Adrenal gland (tissue), 9 donors: ENCODE measurements at regions not wholly inside any gene's neighbourhood (a gene's known extent, or its start where the extent isn't known, plus 50 kb on each side); places are given as distances from the start of the nearest gene placed in this dataset.

Experiments used
- DNase-seq, 7 donors: peaks; one replicate each; pipeline ENCODE4 v3.0.0-alpha.2; 2019 to 2020
- H3K27ac ChIP-seq, 5 donors: fragments of 200-600 bp; sonication (generic) in 4 of 5; 1 replicate in 3 of 5; 2 replicates in 2 of 5; pipeline versions ENCODE4 v1.5.1 to v1.8.0; 2016 to 2020; ENCODE audit warnings: mild to moderate bottlenecking in 1 of 5
- H3K27me3 ChIP-seq: fragments of 200-600 bp; 2 replicates; pipeline ENCODE4 v1.8.0; 2021
- H3K36me3 ChIP-seq, 2 donors: fragments of 200-600 bp; replicated peaks in 1 of 2; 1 replicate in 1 of 2; 2 replicates in 1 of 2; pipeline versions ENCODE4 v1.5.1 to v1.8.0; 2018 to 2022
- H3K4me1 ChIP-seq, 2 donors: fragments of 200-600 bp; replicated peaks in 1 of 2; 1 replicate in 1 of 2; 2 replicates in 1 of 2; pipeline versions ENCODE4 v1.5.1 to v1.8.0; 2018 to 2021
- H3K4me3 ChIP-seq, 4 donors: fragments of 200-600 bp; sonication (generic) in 3 of 4; one replicate each; pipeline ENCODE4 v1.5.1; 2016 to 2018
- H3K9me3 ChIP-seq, 3 donors: fragments of 200-600 bp; sonication (generic) in 1 of 3; replicated peaks in 1 of 3; 1 replicate in 2 of 3; 2 replicates in 1 of 3; pipeline versions ENCODE4 v1.5.1 to v1.8.0; 2016 to 2021
- CTCF ChIP-seq, 6 experiments: fragments of 450-650 bp in 4 of 6; fragments of 200-600 bp in 2 of 6; sonication (generic) in 1 of 6; IDR thresholded peaks; 1 replicate in 5 of 6; 2 replicates in 1 of 6; pipeline versions ENCODE4 v1.5.1 to v1.8.0; 2016 to 2021; ENCODE audit warnings: antibody characterized with exemption in 6 of 6, mild to moderate bottlenecking in 2 of 6, moderate library complexity in 1 of 6
- POLR2A ChIP-seq, 2 donors: fragments of 450-650 bp; IDR thresholded peaks; one replicate each; pipeline ENCODE4 v1.6.1; 2017; ENCODE audit warnings: antibody characterized with exemption in 2 of 2, mild to moderate bottlenecking in 2 of 2, moderate library complexity in 1 of 2
- WGBS, 4 donors: extraction: QIAGEN DNeasy Blood & Tissue Kit in 2 of 4; methylation state at CpG; one replicate each; pipeline versions ENCODE4 v1.1.5 to v1.1.7; 2013 to 2017; 5-methylcytosine and 5-hydroxymethylcytosine counted together
- intact Hi-C, 2 donors: fragments of 100-400 bp; cut with DNase I; formaldehyde crosslinking; loops; one replicate each; pipeline versions ENCODE4 v1.14.1 to v1.15.0; 2022 to 2023
- donor health status: healthy with polysubstance abuse.
- donor health status: Bipolar disorder and iron deficiency.
- donor health status: DM: yes; HTN: yes; CAD: no.
- donor health status: DM: no; HTN: no; CAD: no.
- donor health status: DM: no; HTN: no; CAD: no.

- intact Hi-C loops, result no loop called here
- Histone ChIP-seq H3K27me3 (no peaks in the 10 kb centered on the region), H3K4me1 (peaks cover 0 to 7% of the 10 kb centered on the region in 2 donors), H3K27ac (no peak overlapping the region), H3K9me3 (no peaks in the 10 kb centered on the region), H3K4me3 (no peak overlapping the region), H3K36me3 (no peaks in the 10 kb centered on the region)
- 48 to 70% (median 53%) methylated on average over 1 of the region's 1 CpG for WGBS, 4 donors
- TF ChIP-seq CTCF (IDR thresholded peaks at IDR 0.05) (no peak), POLR2A (IDR thresholded peaks at IDR 0.05) (no peak)
- no peak for DNase-seq
These were observed 87.1 kb downstream of the CCR1 start for GRCh38 chr3:46120983-46121382.

- H3K36me3 ChIP-seq, result no peaks in the 10 kb centered on the region
- TF ChIP-seq POLR2A (IDR thresholded peaks at IDR 0.05) (no peak), CTCF (IDR thresholded peaks at IDR 0.05) (no peak)
- H3K27ac ChIP-seq, result no peak overlapping the region
- H3K4me1 ChIP-seq, result peaks cover 0 to 7% of the 10 kb centered on the region in 2 donors
- DNase-seq, result no peak
- no peaks in the 10 kb centered on the region for H3K27me3 ChIP-seq
- 61 to 79% (median 68%) methylated on average over 4 of the region's 4 CpGs for WGBS, 4 donors
- no peak overlapping the region for H3K4me3 ChIP-seq
- no peaks in the 10 kb centered on the region for H3K9me3 ChIP-seq
- intact Hi-C loops, result no loop called here
These were observed 88.2 kb downstream of the CCR1 start for GRCh38 chr3:46119709-46120498.

GRCh38 chr3:46119253-46119652, 88.9 kb downstream of the CCR1 start:
- H3K4me1 ChIP-seq, result peaks cover 0 to 7% of the 10 kb centered on the region in 2 donors
- DNase-seq, result no peak
- WGBS, 4 donors, result 65 to 85% (median 72%) methylated on average over 3 of the region's 3 CpGs
- no peaks in the 10 kb centered on the region for H3K9me3 ChIP-seq
- no peak overlapping the region for H3K4me3 ChIP-seq
- intact Hi-C loops, result no loop called here
- H3K27me3 ChIP-seq, result no peaks in the 10 kb centered on the region
- H3K36me3 ChIP-seq, result no peaks in the 10 kb centered on the region
- TF ChIP-seq CTCF (IDR thresholded peaks at IDR 0.05), result no peak
- TF ChIP-seq POLR2A (IDR thresholded peaks at IDR 0.05), result no peak
- no peak overlapping the region for H3K27ac ChIP-seq

GRCh38 chr3:46116996-46117395, 89.7 kb upstream of the XCR1 start:
- TF ChIP-seq POLR2A (IDR thresholded peaks at IDR 0.05), result no peak
- TF ChIP-seq CTCF (IDR thresholded peaks at IDR 0.05), result no peak
- H3K36me3 ChIP-seq, result no peaks in the 10 kb centered on the region
- H3K27me3 ChIP-seq, result no peaks in the 10 kb centered on the region
- 77 to 90% (median 84%) methylated on average over 4 of the region's 4 CpGs for WGBS, 4 donors
- DNase-seq, result no peak
- intact Hi-C loops, result no loop called here
- no peaks in the 10 kb centered on the region for H3K9me3 ChIP-seq
- H3K4me3 ChIP-seq, result no peak overlapping the region
- peak overlapping the region in 1 of 5 donors; percentile 20 for H3K27ac ChIP-seq
- no peaks in the 10 kb centered on the region for H3K4me1 ChIP-seq
